ENCODE measurements at regions not wholly inside any gene's neighbourhood (a gene's known extent, or its start where the extent isn't known, plus 50 kb on each side); places are given as distances from the start of the nearest gene placed in this dataset.

DNA sequence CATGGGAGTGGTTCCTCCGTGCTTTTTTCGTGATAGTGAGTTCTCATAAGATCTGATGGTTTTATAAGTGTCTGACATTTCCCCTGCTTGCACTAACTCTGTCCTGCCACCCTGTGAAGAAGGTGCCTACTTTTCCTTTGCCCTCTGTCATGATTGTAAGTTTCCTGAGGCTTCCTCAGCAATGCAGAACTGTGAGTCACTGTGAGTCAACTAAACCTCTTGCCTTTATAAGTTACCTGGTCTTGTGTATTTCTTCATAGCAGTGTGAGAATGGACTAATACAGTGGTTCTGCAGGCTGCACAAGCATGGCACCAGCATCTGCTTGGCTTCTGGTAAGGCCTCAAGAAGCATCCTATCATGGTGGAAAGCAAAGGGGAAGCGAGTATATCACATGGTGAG, 1144.6 kb downstream of the SORCS3 start:
- intact Hi-C loops (cut with DNase I; ENCODE audit: low total_unique reads), result no loop called here
- TF ChIP-seq POLR2A (IDR thresholded peaks at IDR 0.05) (no peak), EP300 (IDR thresholded peaks at IDR 0.05) (no peak), POLR2AphosphoS5 (IDR thresholded peaks at IDR 0.05) (no peak)
- TF ChIP-seq, protein P1, sequence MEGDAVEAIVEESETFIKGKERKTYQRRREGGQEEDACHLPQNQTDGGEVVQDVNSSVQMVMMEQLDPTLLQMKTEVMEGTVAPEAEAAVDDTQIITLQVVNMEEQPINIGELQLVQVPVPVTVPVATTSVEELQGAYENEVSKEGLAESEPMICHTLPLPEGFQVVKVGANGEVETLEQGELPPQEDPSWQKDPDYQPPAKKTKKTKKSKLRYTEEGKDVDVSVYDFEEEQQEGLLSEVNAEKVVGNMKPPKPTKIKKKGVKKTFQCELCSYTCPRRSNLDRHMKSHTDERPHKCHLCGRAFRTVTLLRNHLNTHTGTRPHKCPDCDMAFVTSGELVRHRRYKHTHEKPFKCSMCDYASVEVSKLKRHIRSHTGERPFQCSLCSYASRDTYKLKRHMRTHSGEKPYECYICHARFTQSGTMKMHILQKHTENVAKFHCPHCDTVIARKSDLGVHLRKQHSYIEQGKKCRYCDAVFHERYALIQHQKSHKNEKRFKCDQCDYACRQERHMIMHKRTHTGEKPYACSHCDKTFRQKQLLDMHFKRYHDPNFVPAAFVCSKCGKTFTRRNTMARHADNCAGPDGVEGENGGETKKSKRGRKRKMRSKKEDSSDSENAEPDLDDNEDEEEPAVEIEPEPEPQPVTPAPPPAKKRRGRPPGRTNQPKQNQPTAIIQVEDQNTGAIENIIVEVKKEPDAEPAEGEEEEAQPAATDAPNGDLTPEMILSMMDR (IDR thresholded peaks at IDR 0.05), result no peak
- 55 to 60% (median 58%) methylated on average over 3 of the region's 3 CpGs for WGBS, 5 donors
- no peak for DNase-seq
- H3K36me3 ChIP-seq, result no peaks in the 10 kb centered on the region
- no peak overlapping the region for H3K27ac ChIP-seq
- peaks cover 0 to 12% (median 3%) of the 10 kb centered on the region in 4 donors for H3K9me3 ChIP-seq
- no peak overlapping the region for H3K4me3 ChIP-seq
- H3K4me1 ChIP-seq, result no peaks in the 10 kb centered on the region
- H3K27me3 ChIP-seq, result no peaks in the 10 kb centered on the region

DNA sequence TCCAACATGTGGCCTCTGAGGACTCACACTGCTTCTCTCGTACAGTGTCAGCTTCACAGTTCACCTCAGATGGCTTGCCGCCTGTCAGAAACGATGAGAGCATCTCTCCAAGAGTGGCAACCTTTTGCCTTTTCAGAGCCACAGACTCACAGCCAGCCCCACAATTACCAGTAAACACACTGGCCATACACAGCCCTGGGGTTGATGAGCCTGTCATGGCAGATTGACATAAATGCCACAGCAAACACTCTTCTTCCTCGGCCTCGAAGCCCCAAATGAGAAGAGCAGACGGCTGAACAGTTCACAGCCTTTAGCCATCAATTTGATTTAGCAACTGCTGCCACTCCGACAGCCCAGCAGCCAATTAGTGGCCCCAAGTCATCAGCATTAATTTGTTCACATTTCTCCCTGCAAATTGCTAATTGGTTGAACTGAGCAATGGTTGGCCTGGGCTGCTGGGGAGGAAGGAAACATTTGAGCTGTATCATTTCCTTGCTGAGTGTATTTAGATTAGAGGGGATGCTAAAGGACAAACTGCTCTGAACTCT, 1142.9 kb downstream of the SORCS3 start:
- DNase-seq, result no peak
- intact Hi-C loops (cut with DNase I; ENCODE audit: low total_unique reads), result no loop called here
- Histone ChIP-seq H3K4me3 (no peak overlapping the region), H3K9me3 (peaks cover 0 to 12% (median 3%) of the 10 kb centered on the region in 4 donors), H3K4me1 (no peaks in the 10 kb centered on the region), H3K27me3 (no peaks in the 10 kb centered on the region), H3K36me3 (no peaks in the 10 kb centered on the region), H3K27ac (no peak overlapping the region)
- WGBS, 5 donors, result 76 to 85% (median 81%) methylated on average over 7 of the region's 7 CpGs
- no peak for TF ChIP-seq EP300 (IDR thresholded peaks at IDR 0.05)
- TF ChIP-seq POLR2AphosphoS5 (IDR thresholded peaks at IDR 0.05), result no peak
- TF ChIP-seq, protein P1 (IDR thresholded peaks at IDR 0.05), result no peak
- no peak for TF ChIP-seq POLR2A (IDR thresholded peaks at IDR 0.05)

DNA sequence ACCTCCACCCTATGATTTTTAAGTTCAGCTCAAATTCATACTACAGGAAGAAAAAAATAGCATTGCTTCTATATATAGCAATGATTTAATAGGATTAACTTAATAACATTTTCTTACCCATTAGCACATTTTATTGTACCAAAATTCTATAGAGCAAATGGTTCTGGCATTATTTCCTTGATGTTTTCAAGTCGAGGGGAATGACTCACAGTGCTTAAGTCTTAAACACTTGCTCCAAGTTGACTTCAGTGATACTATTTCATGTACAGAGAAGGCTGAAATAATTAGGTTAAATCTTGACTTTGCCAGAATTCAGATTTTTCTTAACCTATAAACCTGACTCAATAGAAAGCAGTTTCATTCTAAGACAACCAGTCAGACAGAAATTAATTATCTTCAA, 1133.8 kb downstream of the SORCS3 start:
- no peak overlapping the region for H3K27ac ChIP-seq
- no peak for DNase-seq
- intact Hi-C loops (cut with DNase I; ENCODE audit: low total_unique reads), result no loop called here
- H3K4me1 ChIP-seq, result no peaks in the 10 kb centered on the region
- no peaks in the 10 kb centered on the region for H3K27me3 ChIP-seq
- H3K9me3 ChIP-seq, result no peaks in the 10 kb centered on the region
- no peak overlapping the region for H3K4me3 ChIP-seq
- H3K36me3 ChIP-seq, result no peaks in the 10 kb centered on the region
- 41 to 69% (median 59%) methylated on average over 1 of the region's 1 CpG for WGBS, 5 donors
- TF ChIP-seq POLR2AphosphoS5 (IDR thresholded peaks at IDR 0.05) (no peak), EP300 (IDR thresholded peaks at IDR 0.05) (no peak), POLR2A (IDR thresholded peaks at IDR 0.05) (no peak)
- TF ChIP-seq, protein P1 (IDR thresholded peaks at IDR 0.05), result no peak

DNA sequence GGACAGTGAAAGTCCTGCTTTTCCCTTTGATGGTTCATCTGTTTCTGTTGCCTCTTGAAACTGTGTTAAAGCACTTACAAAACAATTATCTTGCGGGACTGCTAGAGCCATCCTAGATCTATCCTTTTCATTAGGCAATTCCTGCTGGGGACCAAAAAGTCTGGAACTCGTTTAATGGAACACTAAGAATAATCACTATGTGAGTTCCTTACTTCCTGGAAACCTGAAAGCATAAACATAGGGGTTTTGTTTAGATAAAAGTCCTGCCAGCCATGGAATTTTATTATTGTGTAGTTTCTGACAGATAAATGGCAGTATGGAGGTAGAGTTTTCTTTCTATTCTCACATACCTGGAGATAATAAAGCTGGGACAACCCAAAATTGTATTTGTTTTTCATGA, 1133.3 kb downstream of the SORCS3 start:
- H3K27me3 ChIP-seq, result no peaks in the 10 kb centered on the region
- no peaks in the 10 kb centered on the region for H3K9me3 ChIP-seq
- H3K4me3 ChIP-seq, result no peak overlapping the region
- H3K36me3 ChIP-seq, result no peaks in the 10 kb centered on the region
- no peak overlapping the region for H3K27ac ChIP-seq
- intact Hi-C loops (cut with DNase I; ENCODE audit: low total_unique reads), result no loop called here
- 34 to 48% (median 47%) methylated on average over 2 of the region's 2 CpGs for WGBS, 5 donors
- DNase-seq, result no peak
- no peaks in the 10 kb centered on the region for H3K4me1 ChIP-seq
- TF ChIP-seq POLR2A (IDR thresholded peaks at IDR 0.05), result no peak
- no peak for TF ChIP-seq POLR2AphosphoS5 (IDR thresholded peaks at IDR 0.05)
- no peak for TF ChIP-seq EP300 (IDR thresholded peaks at IDR 0.05)
- TF ChIP-seq, protein P1 (IDR thresholded peaks at IDR 0.05), result no peak
